ENCODE measurements at regions not wholly inside any gene's neighbourhood (a gene's known extent, or its start where the extent isn't known, plus 50 kb on each side); places are given as distances from the start of the nearest gene placed in this dataset.

DNA sequence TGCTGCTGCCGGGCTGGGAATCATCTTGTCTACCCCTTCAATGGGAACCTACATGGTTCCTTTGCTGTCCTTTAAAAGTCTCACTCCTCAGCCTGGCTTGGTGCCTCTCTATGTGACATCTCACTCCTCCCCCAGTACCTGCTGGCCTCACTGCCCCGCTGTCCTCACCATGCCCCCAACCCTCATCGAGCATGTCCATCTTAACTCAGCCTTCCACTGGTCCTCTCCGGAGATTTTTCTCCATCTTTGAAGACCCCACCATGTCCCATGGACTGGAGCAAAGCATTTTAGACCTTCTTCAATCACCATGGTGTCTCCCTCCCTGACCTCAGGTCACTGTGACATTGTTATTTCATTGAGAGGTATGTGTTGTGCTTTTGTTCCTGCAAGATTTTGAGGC lies 58.1 kb upstream of the SIX3 start:
- intact Hi-C loops (cut with micrococcal nuclease): no loop called here
- Mint-ChIP-seq H3K36me3 (ENCODE audit: low read depth) (no peaks in the 10 kb centered on the region), H3K9me3 (no peaks in the 10 kb centered on the region), H3K4me1 (ENCODE audit: low read depth) (no peaks in the 10 kb centered on the region), H3K4me3 (ENCODE audit: low read depth) (no peak overlapping the region), H3K27ac (no peak overlapping the region), H3K27me3 (ENCODE audit: low read depth) (peaks cover 10% of the 10 kb centered on the region)
- no peak for DNase-seq (ENCODE audit: low spot score)

DNA sequence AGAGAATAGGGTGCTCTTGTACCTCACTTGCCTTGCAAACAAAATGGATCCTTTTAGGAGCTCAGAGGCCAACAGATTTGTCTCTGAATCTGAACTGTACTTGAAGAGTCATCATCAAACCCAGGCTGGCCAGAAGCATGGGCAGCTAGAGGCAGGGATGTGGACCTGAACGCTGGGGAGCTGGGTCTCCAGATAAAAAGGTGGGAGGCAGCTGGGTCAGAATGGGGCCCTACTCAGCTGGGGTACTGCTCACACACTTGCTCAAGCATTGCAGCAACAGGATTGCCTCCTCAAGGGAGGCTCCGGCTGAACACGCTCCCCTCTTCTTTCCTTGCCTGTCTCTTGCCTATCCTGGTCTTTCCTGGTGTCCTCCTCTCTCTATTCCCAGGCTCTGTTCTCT lies 57.3 kb upstream of the SIX3 start:
- H3K4me1 Mint-ChIP-seq (ENCODE audit: low read depth): no peaks in the 10 kb centered on the region
- H3K27ac Mint-ChIP-seq: no peak overlapping the region
- DNase-seq (ENCODE audit: low spot score): no peak
- no peaks in the 10 kb centered on the region for H3K9me3 Mint-ChIP-seq
- H3K36me3 Mint-ChIP-seq (ENCODE audit: low read depth): no peaks in the 10 kb centered on the region
- peaks cover 10% of the 10 kb centered on the region for H3K27me3 Mint-ChIP-seq (ENCODE audit: low read depth)
- no peak overlapping the region for H3K4me3 Mint-ChIP-seq (ENCODE audit: low read depth)
- intact Hi-C loops (cut with micrococcal nuclease): no loop called here

DNA sequence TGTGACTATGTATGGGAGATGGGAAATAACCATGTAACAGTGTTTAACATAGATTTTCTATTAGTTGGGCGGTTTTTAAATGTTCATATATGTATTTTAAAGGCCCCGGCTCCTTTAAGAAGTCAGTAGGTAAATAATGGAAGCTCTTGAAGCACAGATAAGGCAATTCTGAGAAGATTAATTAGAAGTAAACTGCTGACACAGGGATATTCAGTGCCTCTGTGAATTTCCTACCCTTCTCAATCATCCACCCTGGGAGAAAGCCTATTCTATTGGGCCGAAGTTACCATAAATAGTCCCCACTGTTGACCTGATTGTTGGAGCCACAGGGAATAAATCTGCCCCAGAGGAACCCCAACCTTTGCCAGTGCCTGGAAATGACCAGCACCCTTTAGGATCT lies 56.8 kb upstream of the SIX3 start:
- Mint-ChIP-seq H3K9me3 (no peaks in the 10 kb centered on the region), H3K27ac (no peak overlapping the region), H3K4me3 (ENCODE audit: low read depth) (no peak overlapping the region), H3K36me3 (ENCODE audit: low read depth) (no peaks in the 10 kb centered on the region), H3K4me1 (ENCODE audit: low read depth) (no peaks in the 10 kb centered on the region), H3K27me3 (ENCODE audit: low read depth) (peaks cover 10% of the 10 kb centered on the region)
- no peak for DNase-seq (ENCODE audit: low spot score)
- intact Hi-C loops (cut with micrococcal nuclease): no loop called here

GRCh38 chr2:44886414-44886813 lies 55.1 kb upstream of the SIX3 start:
- Mint-ChIP-seq H3K27me3 (ENCODE audit: low read depth) (peaks cover 7% of the 10 kb centered on the region), H3K4me1 (ENCODE audit: low read depth) (no peaks in the 10 kb centered on the region), H3K36me3 (ENCODE audit: low read depth) (no peaks in the 10 kb centered on the region), H3K27ac (no peak overlapping the region), H3K9me3 (peaks cover 7% of the 10 kb centered on the region), H3K4me3 (ENCODE audit: low read depth) (no peak overlapping the region)
- no peak for DNase-seq (ENCODE audit: low spot score)
- intact Hi-C loops (cut with micrococcal nuclease): no loop called here

DNA sequence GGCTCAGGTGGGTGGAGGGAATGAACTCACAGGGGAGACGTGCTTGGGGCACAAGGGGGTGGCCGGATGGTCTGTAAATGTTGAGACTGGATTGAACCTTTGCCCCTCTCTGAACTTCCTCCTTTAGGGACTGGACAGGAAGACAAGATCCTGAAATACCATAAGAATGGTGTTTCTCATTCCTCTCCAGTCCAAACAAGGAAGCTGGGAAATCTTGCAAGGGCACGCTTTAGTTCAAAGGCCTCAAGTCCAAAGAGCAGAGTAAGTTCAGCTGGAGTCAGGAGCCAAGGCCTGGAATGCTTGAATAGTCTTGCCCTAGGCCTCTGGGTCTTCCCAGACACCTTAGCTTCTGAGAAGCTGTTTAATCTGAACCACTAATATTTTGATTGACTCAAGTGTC lies 52.4 kb upstream of the SIX3 start:
- H3K4me1 Mint-ChIP-seq (ENCODE audit: low read depth): peaks cover 3% of the 10 kb centered on the region
- H3K27me3 Mint-ChIP-seq (ENCODE audit: low read depth): peaks cover 7% of the 10 kb centered on the region
- no peak for DNase-seq (ENCODE audit: low spot score)
- H3K9me3 Mint-ChIP-seq: peaks cover 34% of the 10 kb centered on the region
- H3K36me3 Mint-ChIP-seq (ENCODE audit: low read depth): no peaks in the 10 kb centered on the region
- intact Hi-C loops (cut with micrococcal nuclease): no loop called here
- H3K4me3 Mint-ChIP-seq (ENCODE audit: low read depth): no peak overlapping the region
- no peak overlapping the region for H3K27ac Mint-ChIP-seq

Data from activated T-helper 2 cell treated with anti-CD3 and anti-CD28 coated beads, Interferon-gamma antibody, Interleukin-2, Interleukin-4, amounts not matched to agents 10 μg/mL and 5 μg/mL and 100 μg/mL, durations not matched to agents 14 hours and 24 hours and 36 hours (primary cell).